ENCODE measurements at regions not wholly inside any gene's neighbourhood (a gene's known extent, or its start where the extent isn't known, plus 50 kb on each side); places are given as distances from the start of the nearest gene placed in this dataset.

GRCh38 chr1:232501854-232502253, 128.1 kb downstream of the SIPA1L2 start:
- Histone ChIP-seq H3K9me3 (ENCODE audit: insufficient read depth, low read length) (no peaks in the 10 kb centered on the region), H3K36me3 (ENCODE audit: insufficient read depth, insufficient read length, low read length) (peaks cover 4% of the 10 kb centered on the region), H3K4me3 (ENCODE audit: insufficient read length, low read depth) (no peak overlapping the region), H3K27me3 (ENCODE audit: insufficient read depth, insufficient read length) (no peaks in the 10 kb centered on the region), H3K4me1 (ENCODE audit: insufficient read depth, insufficient read length) (no peaks in the 10 kb centered on the region), H3K9ac (ENCODE audit: insufficient read length, low read depth) (no peak overlapping the region)
- TF ChIP-seq YY1 (IDR thresholded peaks at IDR 0.05; ENCODE audit: insufficient read depth, insufficient read length) (no peak), ZNF274 (IDR thresholded peaks at IDR 0.05; ENCODE audit: low read depth, low read length) (no peak), SUZ12 (IDR thresholded peaks at IDR 0.05; ENCODE audit: extremely low read depth, insufficient read depth, insufficient read length) (no peak)
- DNase-seq (ENCODE audit: low read depth, low spot score), result no peak

GRCh38 chr1:232499188-232499587, 130.7 kb downstream of the SIPA1L2 start:
- Histone ChIP-seq H3K27me3 (ENCODE audit: insufficient read depth, insufficient read length) (no peaks in the 10 kb centered on the region), H3K4me1 (ENCODE audit: insufficient read depth, insufficient read length) (no peaks in the 10 kb centered on the region), H3K9ac (ENCODE audit: insufficient read length, low read depth) (no peak overlapping the region), H3K9me3 (ENCODE audit: insufficient read depth, low read length) (no peaks in the 10 kb centered on the region), H3K36me3 (ENCODE audit: insufficient read depth, insufficient read length, low read length) (peaks cover 4% of the 10 kb centered on the region), H3K4me3 (ENCODE audit: insufficient read length, low read depth) (no peak overlapping the region)
- no peak for DNase-seq (ENCODE audit: low read depth, low spot score)
- TF ChIP-seq ZNF274 (IDR thresholded peaks at IDR 0.05; ENCODE audit: low read depth, low read length) (no peak), YY1 (IDR thresholded peaks at IDR 0.05; ENCODE audit: insufficient read depth, insufficient read length) (no peak), SUZ12 (IDR thresholded peaks at IDR 0.05; ENCODE audit: extremely low read depth, insufficient read depth, insufficient read length) (no peak)

GRCh38 chr1:232493869-232494268, 136.1 kb downstream of the SIPA1L2 start:
- Histone ChIP-seq H3K9ac (ENCODE audit: insufficient read length, low read depth) (no peak overlapping the region), H3K27me3 (ENCODE audit: insufficient read depth, insufficient read length) (no peaks in the 10 kb centered on the region), H3K4me1 (ENCODE audit: insufficient read depth, insufficient read length) (no peaks in the 10 kb centered on the region), H3K36me3 (ENCODE audit: insufficient read depth, insufficient read length, low read length) (peaks cover 48% of the 10 kb centered on the region), H3K9me3 (ENCODE audit: insufficient read depth, low read length) (no peaks in the 10 kb centered on the region), H3K4me3 (ENCODE audit: insufficient read length, low read depth) (no peak overlapping the region)
- TF ChIP-seq ZNF274 (IDR thresholded peaks at IDR 0.05; ENCODE audit: low read depth, low read length) (no peak), SUZ12 (IDR thresholded peaks at IDR 0.05; ENCODE audit: extremely low read depth, insufficient read depth, insufficient read length) (no peak), YY1 (IDR thresholded peaks at IDR 0.05; ENCODE audit: insufficient read depth, insufficient read length) (no peak)
- DNase-seq (ENCODE audit: low read depth, low spot score), result no peak

- H3K9me3 ChIP-seq (ENCODE audit: insufficient read depth, low read length), result no peaks in the 10 kb centered on the region
- H3K9ac ChIP-seq (ENCODE audit: insufficient read length, low read depth), result no peak overlapping the region
- no peak overlapping the region for H3K4me3 ChIP-seq (ENCODE audit: insufficient read length, low read depth)
- no peak for DNase-seq (ENCODE audit: low read depth, low spot score)
- H3K4me1 ChIP-seq (ENCODE audit: insufficient read depth, insufficient read length), result no peaks in the 10 kb centered on the region
- H3K27me3 ChIP-seq (ENCODE audit: insufficient read depth, insufficient read length), result no peaks in the 10 kb centered on the region
- TF ChIP-seq SUZ12 (IDR thresholded peaks at IDR 0.05; ENCODE audit: extremely low read depth, insufficient read depth, insufficient read length), result no peak
- peaks cover 64% of the 10 kb centered on the region for H3K36me3 ChIP-seq (ENCODE audit: insufficient read depth, insufficient read length, low read length)
Observed at GRCh38 chr1:232489256-232489655, 140.7 kb downstream of the SIPA1L2 start.

- Histone ChIP-seq H3K27me3 (ENCODE audit: insufficient read depth, insufficient read length) (no peaks in the 10 kb centered on the region), H3K9me3 (ENCODE audit: insufficient read depth, low read length) (no peaks in the 10 kb centered on the region), H3K36me3 (ENCODE audit: insufficient read depth, insufficient read length, low read length) (peaks cover 69% of the 10 kb centered on the region), H3K4me3 (ENCODE audit: insufficient read length, low read depth) (no peak overlapping the region), H3K4me1 (ENCODE audit: insufficient read depth, insufficient read length) (no peaks in the 10 kb centered on the region), H3K9ac (ENCODE audit: insufficient read length, low read depth) (no peak overlapping the region)
- TF ChIP-seq SUZ12 (IDR thresholded peaks at IDR 0.05; ENCODE audit: extremely low read depth, insufficient read depth, insufficient read length), result no peak
- TF ChIP-seq YY1 (IDR thresholded peaks at IDR 0.05; ENCODE audit: insufficient read depth, insufficient read length), result no peak
- TF ChIP-seq ZNF274 (IDR thresholded peaks at IDR 0.05; ENCODE audit: low read depth, low read length), result no peak
- no peak for DNase-seq (ENCODE audit: low read depth, low spot score)
Observed at GRCh38 chr1:232487236-232487635, 142.7 kb downstream of the SIPA1L2 start.

- TF ChIP-seq SUZ12 (IDR thresholded peaks at IDR 0.05; ENCODE audit: extremely low read depth, insufficient read depth, insufficient read length), result no peak
- no peak for TF ChIP-seq ZNF274 (IDR thresholded peaks at IDR 0.05; ENCODE audit: low read depth, low read length)
- TF ChIP-seq YY1 (IDR thresholded peaks at IDR 0.05; ENCODE audit: insufficient read depth, insufficient read length), result no peak
- no peak overlapping the region for H3K9ac ChIP-seq (ENCODE audit: insufficient read length, low read depth)
- no peak overlapping the region for H3K4me3 ChIP-seq (ENCODE audit: insufficient read length, low read depth)
- peaks cover 70% of the 10 kb centered on the region for H3K36me3 ChIP-seq (ENCODE audit: insufficient read depth, insufficient read length, low read length)
- no peaks in the 10 kb centered on the region for H3K9me3 ChIP-seq (ENCODE audit: insufficient read depth, low read length)
- DNase-seq (ENCODE audit: low read depth, low spot score), result no peak
- H3K4me1 ChIP-seq (ENCODE audit: insufficient read depth, insufficient read length), result no peaks in the 10 kb centered on the region
- H3K27me3 ChIP-seq (ENCODE audit: insufficient read depth, insufficient read length), result no peaks in the 10 kb centered on the region
Observed at GRCh38 chr1:232486454-232487207, 143.3 kb downstream of the SIPA1L2 start.

GRCh38 chr1:232486006-232486405, 143.9 kb downstream of the SIPA1L2 start:
- Histone ChIP-seq H3K4me3 (ENCODE audit: insufficient read length, low read depth) (no peak overlapping the region), H3K9ac (ENCODE audit: insufficient read length, low read depth) (no peak overlapping the region), H3K27me3 (ENCODE audit: insufficient read depth, insufficient read length) (no peaks in the 10 kb centered on the region), H3K36me3 (ENCODE audit: insufficient read depth, insufficient read length, low read length) (peaks cover 67% of the 10 kb centered on the region), H3K4me1 (ENCODE audit: insufficient read depth, insufficient read length) (no peaks in the 10 kb centered on the region), H3K9me3 (ENCODE audit: insufficient read depth, low read length) (no peaks in the 10 kb centered on the region)
- TF ChIP-seq YY1 (IDR thresholded peaks at IDR 0.05; ENCODE audit: insufficient read depth, insufficient read length), result no peak
- TF ChIP-seq SUZ12 (IDR thresholded peaks at IDR 0.05; ENCODE audit: extremely low read depth, insufficient read depth, insufficient read length), result no peak
- TF ChIP-seq ZNF274 (IDR thresholded peaks at IDR 0.05; ENCODE audit: low read depth, low read length), result no peak
- no peak for DNase-seq (ENCODE audit: low read depth, low spot score)
